Spleen (tissue), 7 donors: ENCODE measurements at regions not wholly inside any gene's neighbourhood (a gene's known extent, or its start where the extent isn't known, plus 50 kb on each side); places are given as distances from the start of the nearest gene placed in this dataset.

Experiments used
- CTCF ChIP-seq, 11 experiments: fragments of 200-600 bp in 7 of 11; fragments of 450-650 bp in 4 of 11; sonication (generic) in 4 of 11; IDR thresholded peaks in 8 of 11; conservative IDR thresholded peaks in 3 of 11; 1 replicate in 7 of 11; 2 replicates in 4 of 11; pipeline versions ENCODE4 v1.4.0 to v1.8.0; 2016 to 2021; ENCODE audit warnings: antibody characterized with exemption in 11 of 11, inconsistent platforms in 4 of 11, mild to moderate bottlenecking in 1 of 11
- POLR2A ChIP-seq, 3 donors: fragments of 450-650 bp; IDR thresholded peaks; one replicate each; pipeline ENCODE4 v1.5.1; 2017; ENCODE audit warnings: antibody characterized with exemption in 3 of 3, mild to moderate bottlenecking in 1 of 3
- donor health status: DM: no; HTN: no; CAD: no; lungs with moderate emphysema.
- donor health status: DM: no; HTN: no; CAD: no.
- donor health status: DM: no; HTN: no; CAD: no.

GRCh38 chr1:177849579-177850290 lies 120.1 kb downstream of the SEC16B start:
- no peak for TF ChIP-seq CTCF (IDR thresholded peaks at IDR 0.05 in 8 of 11, conservative IDR thresholded peaks at IDR 0.05 in 3 of 11)
- TF ChIP-seq POLR2A (IDR thresholded peaks at IDR 0.05), result no peak
